GM19351 (cell line): ENCODE measurements at regions not wholly inside any gene's neighbourhood (a gene's known extent, or its start where the extent isn't known, plus 50 kb on each side); places are given as distances from the start of the nearest gene placed in this dataset.

Experiments
- ATAC-seq: cut with Tn5 transposase; IDR thresholded peaks from one replicate; pipeline ENCODE4 v1.9.1; 2021; ENCODE audit warnings: mild to moderate bottlenecking, moderate library complexity; ENCODE audit not compliant: unreplicated experiment

- ATAC-seq, result no peak
These were observed 53.2 kb upstream of the FSTL4 start for GRCh38 chr5:133665571-133665970.

GRCh38 chr5:133664422-133664821, 52.1 kb upstream of the FSTL4 start:
- no peak for ATAC-seq

- no peak for ATAC-seq
These were observed 51.2 kb upstream of the FSTL4 start for GRCh38 chr5:133663397-133664054.

GRCh38 chr5:133662578-133662977, 50.2 kb upstream of the FSTL4 start:
- ATAC-seq, result no peak
